Neural progenitor cell (in vitro differentiated cells): ENCODE measurements at regions not wholly inside any gene's neighbourhood (a gene's known extent, or its start where the extent isn't known, plus 50 kb on each side); places are given as distances from the start of the nearest gene placed in this dataset.

Source experiments
- DNase-seq: peaks from one replicate; pipeline ENCODE4 v3.0.0-alpha.2; 2016; ENCODE audit warnings: low spot score
- H2AFZ ChIP-seq: fragments of 200-600 bp; sonication (generic); replicated peaks from 2 replicates; pipeline ENCODE4 v1.6.1; 2016; ENCODE audit warnings: antibody characterized with exemption
- H3F3A ChIP-seq: fragments of 200-600 bp; sonication (generic); 2 replicates; pipeline ENCODE4 v1.6.1; 2016; ENCODE audit warnings: antibody characterized with exemption, low read depth
- H3K27ac ChIP-seq: fragments of 200-600 bp; sonication (generic); 2 replicates; pipeline ENCODE4 v1.5.1; 2016; ENCODE audit warnings: mild to moderate bottlenecking
- H3K27me3 ChIP-seq: fragments of 200-600 bp; sonication (generic); 2 replicates; pipeline ENCODE4 v1.6.1; 2016; ENCODE audit warnings: mild to moderate bottlenecking, moderate library complexity
- H3K36me3 ChIP-seq: fragments of 200-600 bp; sonication (generic); 2 replicates; pipeline ENCODE4 v1.5.1; 2016
- H3K4me1 ChIP-seq: fragments of 200-600 bp; sonication (generic); 2 replicates; pipeline ENCODE4 v1.6.1; 2016; ENCODE audit warnings: mixed run types
- H3K4me2 ChIP-seq: fragments of 200-600 bp; sonication (generic); 2 replicates; pipeline ENCODE4 v1.6.1; 2016
- H3K4me3 ChIP-seq: fragments of 200-600 bp; sonication (generic); 2 replicates; pipeline ENCODE4 v1.5.1; 2016
- H3K79me2 ChIP-seq: fragments of 200-600 bp; sonication (generic); 2 replicates; pipeline ENCODE4 v1.6.1; 2016; ENCODE audit warnings: low read depth
- H3K9ac ChIP-seq: fragments of 200-600 bp; sonication (generic); 2 replicates; pipeline ENCODE4 v1.6.1; 2016
- H3K9me3 ChIP-seq: fragments of 200-600 bp; sonication (generic); 2 replicates; pipeline ENCODE4 v1.5.1; 2016; ENCODE audit warnings: low read depth
- H4K20me1 ChIP-seq: fragments of 200-600 bp; sonication (generic); 2 replicates; pipeline ENCODE4 v1.6.1; 2016; ENCODE audit warnings: low read depth
- H3K27ac Mint-ChIP-seq: 3 replicates; pipeline ENCODE4 v1.8.0; 2021; ENCODE audit warnings: mixed read lengths
- H3K27me3 Mint-ChIP-seq: 2 replicates; pipeline ENCODE4 v1.8.0; 2022; ENCODE audit warnings: low read depth, mild to moderate bottlenecking, inconsistent platforms, moderate library complexity, mixed read lengths; ENCODE audit not compliant: insufficient read depth
- H3K36me3 Mint-ChIP-seq: 3 replicates; pipeline ENCODE4 v1.8.0; 2021; ENCODE audit warnings: mixed read lengths
- H3K4me1 Mint-ChIP-seq: 3 replicates; pipeline ENCODE4 v1.8.0; 2021; ENCODE audit warnings: mixed read lengths
- H3K4me3 Mint-ChIP-seq: 3 replicates; pipeline ENCODE4 v1.8.0; 2021; ENCODE audit warnings: mild to moderate bottlenecking, moderate library complexity, mixed read lengths
- H3K9me3 Mint-ChIP-seq: 3 replicates; pipeline ENCODE4 v1.8.0; 2020; ENCODE audit warnings: mixed read lengths
- CTCF ChIP-seq: fragments of 200-600 bp; sonication (generic); IDR thresholded peaks from 2 replicates; pipeline ENCODE4 v1.5.1; 2017; ENCODE audit warnings: antibody characterized with exemption, mild to moderate bottlenecking
- EZH2 ChIP-seq: fragments of 200-600 bp; sonication (generic); IDR thresholded peaks from 2 replicates; pipeline ENCODE4 v1.6.1; 2017; ENCODE audit warnings: antibody characterized with exemption, mild to moderate bottlenecking, moderate library complexity
- EZH2phosphoT487 ChIP-seq: fragments of 200-600 bp; sonication (generic); IDR thresholded peaks from 2 replicates; pipeline ENCODE4 v1.6.1; 2017; ENCODE audit warnings: antibody characterized with exemption

- Mint-ChIP-seq H3K4me3 (no peak overlapping the region), H3K9me3 (no peaks in the 10 kb centered on the region), H3K36me3 (no peaks in the 10 kb centered on the region), H3K27ac (no peak overlapping the region), H3K27me3 (peaks cover 2% of the 10 kb centered on the region), H3K4me1 (peaks cover 4% of the 10 kb centered on the region)
- H3K4me3 ChIP-seq, result no peak overlapping the region
- no peaks in the 10 kb centered on the region for H3F3A ChIP-seq
- no peak overlapping the region for H3K4me2 ChIP-seq
- H3K27ac ChIP-seq, result no peak overlapping the region
- no peaks in the 10 kb centered on the region for H4K20me1 ChIP-seq
- TF ChIP-seq EZH2phosphoT487, result no peak
- TF ChIP-seq CTCF, result no peak
- TF ChIP-seq EZH2, result no peak
- H3K9ac ChIP-seq, result no peak overlapping the region
- H3K4me1 ChIP-seq, result no peaks in the 10 kb centered on the region
- H3K9me3 ChIP-seq, result no peaks in the 10 kb centered on the region
- no peak overlapping the region for H2AFZ ChIP-seq
- H3K27me3 ChIP-seq, result no peaks in the 10 kb centered on the region
- H3K79me2 ChIP-seq, result no peaks in the 10 kb centered on the region
- DNase-seq, result no peak
- no peaks in the 10 kb centered on the region for H3K36me3 ChIP-seq
These were observed 890.0 kb upstream of the CDH8 start for GRCh38 chr16:62926121-62926801.

GRCh38 chr16:62921904-62922303, 885.7 kb upstream of the CDH8 start:
- no peak overlapping the region for H3K27ac Mint-ChIP-seq
- no peak overlapping the region for H3K4me3 Mint-ChIP-seq
- H3K27ac ChIP-seq, result no peak overlapping the region
- no peaks in the 10 kb centered on the region for H3K4me1 ChIP-seq
- H3K79me2 ChIP-seq, result no peaks in the 10 kb centered on the region
- H4K20me1 ChIP-seq, result no peaks in the 10 kb centered on the region
- no peaks in the 10 kb centered on the region for H3F3A ChIP-seq
- H3K27me3 Mint-ChIP-seq, result peaks cover 2% of the 10 kb centered on the region
- no peak overlapping the region for H3K9ac ChIP-seq
- H3K9me3 ChIP-seq, result no peaks in the 10 kb centered on the region
- TF ChIP-seq CTCF (no peak), EZH2 (no peak), EZH2phosphoT487 (no peak)
- H3K9me3 Mint-ChIP-seq, result no peaks in the 10 kb centered on the region
- no peaks in the 10 kb centered on the region for H3K27me3 ChIP-seq
- no peak for DNase-seq
- no peak overlapping the region for H3K4me2 ChIP-seq
- H3K4me3 ChIP-seq, result no peak overlapping the region
- H3K4me1 Mint-ChIP-seq, result no peaks in the 10 kb centered on the region
- no peaks in the 10 kb centered on the region for H3K36me3 ChIP-seq
- no peak overlapping the region for H2AFZ ChIP-seq
- no peaks in the 10 kb centered on the region for H3K36me3 Mint-ChIP-seq

- H3K9me3 ChIP-seq, result no peaks in the 10 kb centered on the region
- H3K4me2 ChIP-seq, result no peak overlapping the region
- no peaks in the 10 kb centered on the region for H3K27me3 ChIP-seq
- H3K9me3 Mint-ChIP-seq, result peaks cover 5% of the 10 kb centered on the region
- H3K4me1 Mint-ChIP-seq, result no peaks in the 10 kb centered on the region
- no peak overlapping the region for H3K27ac ChIP-seq
- no peak overlapping the region for H2AFZ ChIP-seq
- H3K36me3 Mint-ChIP-seq, result peaks cover 5% of the 10 kb centered on the region
- TF ChIP-seq EZH2, result no peak
- TF ChIP-seq CTCF, result no peak
- no peak for TF ChIP-seq EZH2phosphoT487
- no peaks in the 10 kb centered on the region for H4K20me1 ChIP-seq
- H3K27me3 Mint-ChIP-seq, result peaks cover 2% of the 10 kb centered on the region
- H3K4me3 ChIP-seq, result no peak overlapping the region
- no peak overlapping the region for H3K9ac ChIP-seq
- no peak for DNase-seq
- no peaks in the 10 kb centered on the region for H3K4me1 ChIP-seq
- no peak overlapping the region for H3K4me3 Mint-ChIP-seq
- no peak overlapping the region for H3K27ac Mint-ChIP-seq
- H3F3A ChIP-seq, result no peaks in the 10 kb centered on the region
- H3K79me2 ChIP-seq, result no peaks in the 10 kb centered on the region
- H3K36me3 ChIP-seq, result no peaks in the 10 kb centered on the region
These were observed 877.7 kb upstream of the CDH8 start for GRCh38 chr16:62913924-62914323.
